ENCODE measurements at regions not wholly inside any gene's neighbourhood (a gene's known extent, or its start where the extent isn't known, plus 50 kb on each side); places are given as distances from the start of the nearest gene placed in this dataset.

GRCh38 chr2:128770143-128771085, 451.7 kb upstream of the HS6ST1 start:
- DNase-seq: no peak

DNA sequence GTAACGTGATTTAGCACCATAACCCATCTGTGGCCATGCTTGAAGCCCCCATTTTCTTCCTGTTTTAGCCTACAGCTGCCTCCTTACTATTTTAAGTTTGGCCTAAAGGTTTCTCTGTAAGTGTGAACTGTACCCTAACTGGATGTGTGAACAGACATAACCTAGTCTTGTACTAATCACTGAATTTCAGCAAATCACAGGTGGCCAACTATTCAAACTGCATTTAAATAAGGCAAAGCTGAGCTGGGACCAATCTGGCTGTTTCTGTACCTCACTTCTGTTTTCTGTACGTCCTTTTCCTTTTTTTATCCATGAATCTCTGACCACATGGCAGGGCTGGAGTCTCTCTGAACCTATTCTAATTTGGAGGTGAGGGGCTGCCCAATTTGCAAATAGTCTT, 452.7 kb upstream of the HS6ST1 start:
- DNase-seq: no peak

- DNase-seq: no peak
Measured at GRCh38 chr2:128772671-128773070, 454.0 kb upstream of the HS6ST1 start.

DNA sequence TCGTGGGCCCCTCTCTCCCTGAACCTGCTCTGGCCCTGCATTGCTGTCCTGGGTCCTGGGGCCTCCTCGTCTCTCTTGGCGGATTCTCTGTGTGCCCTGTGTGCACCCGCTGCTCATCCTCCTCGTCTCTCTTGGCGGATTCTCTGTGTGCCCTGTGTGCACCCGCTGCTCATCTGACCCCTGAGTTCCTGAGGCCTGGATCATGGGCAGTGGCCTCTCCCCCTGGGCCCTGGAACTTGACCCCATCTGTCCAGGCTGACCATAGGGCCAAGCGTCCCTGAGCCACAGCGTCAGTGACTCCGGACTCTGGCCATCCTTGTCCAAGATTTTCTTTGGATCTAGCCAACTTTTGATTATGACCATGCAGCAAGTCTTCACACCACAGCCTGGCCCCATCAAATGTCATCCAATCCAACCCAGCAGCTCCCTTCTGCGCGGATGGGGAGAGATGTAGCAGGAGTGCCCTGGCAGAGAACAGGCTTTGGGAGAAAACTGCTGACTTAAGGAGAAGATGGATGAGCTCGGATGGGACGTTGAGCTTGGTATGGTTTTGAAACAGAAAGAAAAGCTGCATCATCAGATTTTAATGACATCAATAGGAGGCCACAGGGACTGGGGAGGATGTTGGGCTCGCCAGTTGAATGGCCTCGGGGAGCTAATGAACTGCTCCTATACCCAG, 455.1 kb upstream of the HS6ST1 start:
- no peak for DNase-seq

DNA sequence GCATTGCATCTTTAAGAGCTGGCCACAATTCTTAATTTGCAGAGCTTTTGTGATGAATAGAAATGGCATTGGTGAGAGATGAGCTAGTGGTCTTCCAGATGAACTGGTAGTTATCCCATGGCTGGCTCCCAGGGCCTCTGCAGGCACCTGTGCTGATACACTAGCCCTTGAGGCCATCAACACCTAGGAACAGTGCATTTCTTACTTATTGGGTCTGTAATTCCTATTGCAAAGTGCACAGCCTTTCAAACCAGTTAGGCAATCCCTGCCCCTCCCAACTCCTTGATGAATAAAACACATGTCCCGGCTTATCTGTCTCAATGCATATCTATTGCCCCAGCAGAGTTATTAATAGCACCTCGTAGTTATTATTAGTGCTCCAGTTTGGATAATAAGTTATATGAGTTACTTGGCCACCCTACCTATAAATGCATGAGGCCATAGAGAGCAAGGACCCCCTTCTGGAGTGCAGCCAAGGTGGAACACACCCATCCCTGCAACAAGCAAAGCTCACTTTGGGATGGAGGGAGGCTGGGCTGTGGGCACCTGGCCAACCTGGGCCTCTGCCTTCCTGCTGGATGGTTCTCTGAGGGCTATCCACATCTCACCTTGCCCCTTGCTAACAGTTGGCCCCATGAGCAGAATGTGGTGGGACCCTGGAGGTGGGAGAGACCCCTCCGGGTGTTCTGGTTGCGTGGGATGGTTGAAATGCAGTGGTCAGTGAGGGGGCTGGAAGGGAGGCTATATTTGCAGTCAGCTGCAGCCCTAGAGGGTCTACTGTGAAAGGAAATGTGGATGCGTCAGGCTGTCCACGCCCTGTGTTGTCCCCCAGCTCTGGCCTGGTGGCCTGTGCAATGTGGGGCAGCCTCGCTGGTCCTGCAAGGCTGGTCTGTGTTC, 455.9 kb upstream of the HS6ST1 start:
- DNase-seq: no peak

DNA sequence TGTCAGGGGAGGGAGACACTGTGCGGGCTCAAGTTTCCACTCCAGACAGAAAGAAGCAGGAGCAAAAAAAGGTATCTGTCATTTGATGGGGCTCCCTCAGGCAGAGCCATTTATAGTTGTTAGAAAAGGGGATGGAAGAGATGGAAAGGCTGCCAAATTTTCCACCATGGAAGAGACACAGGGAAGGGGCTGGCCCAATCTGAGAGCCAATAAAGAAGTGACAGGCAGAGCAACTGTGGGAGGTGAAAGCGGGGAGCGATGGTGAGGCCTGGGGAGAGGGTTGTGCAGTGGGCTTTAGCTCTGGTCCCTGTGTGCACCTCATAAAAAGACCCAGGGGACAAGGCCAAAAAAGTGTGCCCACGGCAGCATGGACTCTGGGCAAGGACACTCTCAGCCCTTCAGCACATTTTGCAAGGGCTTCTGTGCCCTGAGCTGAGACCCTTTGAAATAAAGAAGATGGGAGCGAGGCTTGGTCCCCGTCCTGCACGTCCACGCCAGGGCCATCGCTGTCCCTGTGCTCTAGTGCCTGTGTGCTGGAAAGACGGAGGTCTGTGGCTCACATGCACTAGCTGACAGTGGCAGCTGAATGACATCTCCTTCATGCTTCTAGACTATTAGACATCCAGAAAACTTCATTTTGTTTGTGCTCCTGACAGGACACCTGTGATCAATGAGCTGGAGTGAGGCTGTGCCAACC, 456.7 kb upstream of the HS6ST1 start:
- no peak for DNase-seq

DNA sequence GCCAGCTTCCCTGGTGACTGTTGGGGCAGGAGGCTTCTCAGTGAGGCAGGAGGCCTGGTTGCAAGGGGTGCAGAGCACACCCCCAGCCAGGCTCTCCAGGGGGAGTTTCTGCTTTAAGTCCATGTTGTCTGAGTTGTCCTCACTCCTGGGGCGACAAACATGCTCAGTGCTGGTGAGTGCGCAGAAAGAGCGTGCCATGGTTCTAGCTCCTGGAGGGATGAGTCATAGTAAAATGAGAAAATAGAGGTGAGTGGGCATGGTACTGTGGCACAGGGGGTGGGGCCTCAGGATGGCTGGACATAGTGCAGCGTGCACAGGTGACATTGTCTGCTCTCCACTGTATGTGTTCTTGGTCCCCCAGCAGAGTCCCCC, 457.2 kb upstream of the HS6ST1 start:
- DNase-seq: no peak

DNA sequence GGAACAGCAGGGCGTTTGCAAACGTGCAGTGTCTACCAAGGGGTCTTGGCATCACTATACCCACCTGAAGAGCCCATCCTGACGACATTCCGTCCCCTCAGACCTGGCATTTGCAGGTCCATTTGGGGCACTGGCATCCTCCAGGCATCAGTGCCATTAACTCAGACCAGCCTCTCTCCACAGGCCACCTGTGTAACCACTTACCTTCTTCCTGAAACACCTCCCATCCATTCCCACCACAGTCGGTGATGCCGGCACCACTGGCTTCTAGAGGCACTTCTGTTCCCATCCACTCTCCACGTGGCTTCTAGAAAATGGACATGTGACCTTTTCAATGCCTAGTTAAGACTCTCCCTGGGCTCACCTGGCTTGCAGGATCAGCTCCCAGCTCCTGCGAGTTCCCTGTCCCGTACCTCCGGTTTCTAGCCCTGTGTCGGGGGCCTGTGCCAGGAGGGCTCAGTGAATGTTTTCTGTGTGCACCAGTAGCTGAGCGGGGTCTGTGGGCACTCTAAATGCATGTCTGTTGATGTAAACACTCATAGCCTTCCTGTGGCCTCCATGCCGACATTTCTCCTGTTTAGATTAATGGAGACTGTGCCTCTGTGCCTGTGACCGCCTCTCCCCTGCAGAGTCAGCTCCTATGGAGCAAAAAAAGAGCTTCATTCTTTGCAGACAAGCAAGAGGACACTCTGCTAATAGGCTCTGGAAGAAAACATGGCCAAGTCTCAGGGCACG, 458.0 kb upstream of the HS6ST1 start:
- DNase-seq: no peak

DNA sequence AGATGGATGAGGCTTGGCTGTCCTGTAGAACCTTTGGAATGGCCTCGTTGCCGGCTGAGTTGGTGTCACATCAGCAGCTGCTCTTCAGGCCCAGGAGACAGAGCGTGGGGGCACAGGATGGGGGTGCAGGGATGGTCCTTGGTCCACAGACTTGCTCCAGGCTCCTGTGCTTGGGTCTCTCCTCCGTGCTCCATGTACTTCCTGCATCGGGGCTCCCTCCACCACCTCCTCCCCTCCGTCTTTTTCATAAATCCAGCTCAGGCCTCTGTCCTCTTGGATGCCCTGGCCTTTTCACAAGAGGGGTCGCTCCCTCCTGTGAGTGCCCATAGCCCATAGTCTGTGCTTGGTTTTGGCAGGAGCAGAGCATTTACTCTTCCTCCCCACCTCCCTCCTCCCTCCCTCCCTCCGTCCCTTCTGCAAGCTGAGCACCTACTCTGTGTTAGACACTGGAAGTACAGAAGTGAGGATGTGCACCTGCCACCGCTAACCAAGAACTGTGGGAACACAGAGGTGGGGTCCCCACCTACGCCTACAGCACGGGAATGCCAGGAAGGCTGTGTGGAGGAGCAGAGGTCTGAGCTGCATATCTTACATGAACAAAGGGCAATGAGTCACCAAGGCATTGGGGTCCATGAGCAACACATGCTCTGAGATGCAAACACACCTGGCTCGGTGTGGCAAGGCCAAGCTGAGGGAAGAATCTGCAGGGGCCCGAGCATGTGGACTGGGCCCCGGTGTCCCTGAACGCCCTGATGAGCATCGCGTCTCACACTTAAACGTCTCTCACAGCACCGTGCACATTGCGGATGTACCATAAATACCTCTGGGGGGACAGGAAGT, 458.7 kb upstream of the HS6ST1 start:
- no peak for DNase-seq

- DNase-seq: no peak
Measured at GRCh38 chr2:128778843-128779242, 460.2 kb upstream of the HS6ST1 start.

- DNase-seq: no peak
Measured at GRCh38 chr2:128779301-128780095, 460.8 kb upstream of the HS6ST1 start.

GRCh38 chr2:128780434-128781080, 461.9 kb upstream of the HS6ST1 start:
- no peak for DNase-seq

DNA sequence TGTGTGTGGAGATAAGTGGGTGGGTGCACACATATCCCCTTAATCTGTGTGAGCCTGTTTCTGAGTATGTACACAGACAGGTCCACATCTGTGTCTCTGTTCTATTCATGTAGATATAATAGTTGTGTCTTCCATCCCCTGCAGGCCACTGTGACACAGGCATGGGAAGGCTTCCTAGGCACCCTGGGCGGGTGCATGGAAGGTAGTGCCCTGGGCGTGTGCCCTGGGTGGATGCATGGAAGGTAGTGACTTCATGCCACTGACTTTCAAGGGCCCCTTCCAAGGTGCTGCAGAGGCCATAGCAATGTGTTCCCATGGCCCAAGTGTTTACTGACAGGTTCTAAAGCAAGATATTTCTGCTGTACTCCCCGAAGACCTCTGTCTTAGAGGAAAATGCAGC, 462.5 kb upstream of the HS6ST1 start:
- DNase-seq: no peak

GRCh38 chr2:128781585-128782385, 463.1 kb upstream of the HS6ST1 start:
- no peak for DNase-seq

GRCh38 chr2:128782411-128783192, 463.9 kb upstream of the HS6ST1 start:
- DNase-seq: no peak

- DNase-seq: no peak
Measured at GRCh38 chr2:128783193-128783671, 464.6 kb upstream of the HS6ST1 start.

- no peak for DNase-seq
Measured at GRCh38 chr2:128783896-128784295, 465.2 kb upstream of the HS6ST1 start.

All from activated gamma-delta T cell (primary cell).